ENCODE measurements at regions not wholly inside any gene's neighbourhood (a gene's known extent, or its start where the extent isn't known, plus 50 kb on each side); places are given as distances from the start of the nearest gene placed in this dataset.

- Histone ChIP-seq H4K20me1 (no peaks in the 10 kb centered on the region), H3K4me3 (no peak overlapping the region), H3K4me1 (peaks cover 0 to 57% (median 34%) of the 10 kb centered on the region in 10 experiments; a peak in 12 of 20 replicates), H3K9me3 (replicated peaks in 1 of 11) (peaks cover 0 to 13% (median 0%) of the 10 kb centered on the region in 11 experiments; a peak in 3 of 22 replicates), H3K4me2 (peak overlapping the region in 8 of 11 experiments; percentile 32 to 69 (median 52); a peak in 12 of 22 replicates), H3K27me3 (no peaks in the 10 kb centered on the region), H3K27ac (no peak overlapping the region), H3K36me3 (no peaks in the 10 kb centered on the region), H3K9ac (no peak overlapping the region)
- TF ChIP-seq Cebpa-rat (IDR thresholded peaks at IDR 0.05) = no peak
These were observed 515.1 kb downstream of the TLE4 start for GRCh38 chr9:80086822-80087345.

DNA sequence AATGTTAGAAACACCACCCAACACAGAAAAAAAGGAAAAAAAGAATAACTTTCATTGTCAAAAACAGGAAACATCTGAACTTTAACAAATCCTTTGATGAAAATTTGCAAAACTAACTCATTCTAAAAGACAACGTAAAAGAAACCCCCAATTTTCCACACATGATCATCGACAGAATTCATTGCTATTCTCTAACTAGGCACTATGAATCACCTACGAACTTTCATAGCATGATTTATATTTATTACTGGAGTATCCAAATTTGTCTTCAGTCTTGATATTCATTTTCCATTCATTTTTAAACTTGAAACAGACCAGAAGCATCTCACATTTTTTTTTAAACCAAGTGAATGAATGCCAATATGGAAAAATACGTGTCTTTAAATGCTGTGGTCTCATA is 514.6 kb downstream of the TLE4 start:
- no peak overlapping the region for H3K27ac ChIP-seq
- no peak for TF ChIP-seq Cebpa-rat (IDR thresholded peaks at IDR 0.05)
- H4K20me1 ChIP-seq = no peaks in the 10 kb centered on the region
- peaks cover under 1 to 18% (median 3%) of the 10 kb centered on the region in 11 experiments; a peak in 15 of 22 replicates for H3K9me3 ChIP-seq (replicated peaks in 1 of 11)
- H3K27me3 ChIP-seq = no peaks in the 10 kb centered on the region
- no peaks in the 10 kb centered on the region for H3K36me3 ChIP-seq
- H3K4me2 ChIP-seq = peak overlapping the region in 7 of 11 experiments; percentile 32 to 69 (median 55); a peak in 12 of 22 replicates
- H3K4me1 ChIP-seq = peaks cover 0 to 62% (median 36%) of the 10 kb centered on the region in 10 experiments; a peak in 12 of 20 replicates
- H3K9ac ChIP-seq = no peak overlapping the region
- H3K4me3 ChIP-seq = no peak overlapping the region

DNA sequence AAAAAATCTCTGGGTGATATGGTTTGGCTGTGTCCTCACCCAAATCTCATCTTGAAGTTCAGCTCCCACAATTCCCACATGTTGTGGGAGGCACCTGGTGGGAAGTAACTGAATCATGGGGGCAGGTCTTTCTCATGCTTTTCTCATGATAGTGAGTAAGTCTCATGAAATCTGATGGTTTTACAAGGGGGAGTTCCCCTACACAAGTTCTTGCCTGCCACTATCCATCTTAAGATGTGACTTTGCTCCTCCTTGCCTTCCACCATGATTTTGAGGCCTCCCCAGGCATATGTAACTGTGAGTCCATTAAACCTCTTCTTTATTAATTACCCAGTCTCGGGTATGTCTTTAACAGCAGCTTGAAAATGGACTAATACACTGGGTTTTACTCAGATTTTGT is 513.9 kb downstream of the TLE4 start:
- H3K4me1 ChIP-seq = peaks cover 0 to 61% (median 36%) of the 10 kb centered on the region in 10 experiments; a peak in 12 of 20 replicates
- H3K4me2 ChIP-seq = peak overlapping the region in 7 of 11 experiments; percentile 9 to 69 (median 55); a peak in 13 of 22 replicates
- H3K36me3 ChIP-seq = peaks cover 0 to 5% (median 0%) of the 10 kb centered on the region in 11 experiments; a peak in 1 of 22 replicates
- no peaks in the 10 kb centered on the region for H3K27me3 ChIP-seq
- no peak overlapping the region for H3K4me3 ChIP-seq
- TF ChIP-seq Cebpa-rat (IDR thresholded peaks at IDR 0.05) = no peak
- no peak overlapping the region for H3K27ac ChIP-seq
- peaks cover 8 to 26% (median 10%) of the 10 kb centered on the region in 11 experiments; a peak in 19 of 22 replicates for H3K9me3 ChIP-seq (replicated peaks in 1 of 11)
- H3K9ac ChIP-seq = no peak overlapping the region
- no peaks in the 10 kb centered on the region for H4K20me1 ChIP-seq

- Histone ChIP-seq H4K20me1 (no peaks in the 10 kb centered on the region), H3K4me3 (no peak overlapping the region; a peak in 1 of 20 replicates), H3K27ac (no peak overlapping the region), H3K36me3 (peaks cover 0 to 5% (median 0%) of the 10 kb centered on the region in 11 experiments; a peak in 1 of 22 replicates), H3K4me1 (peaks cover 0 to 46% (median 29%) of the 10 kb centered on the region in 10 experiments; a peak in 15 of 20 replicates), H3K27me3 (no peaks in the 10 kb centered on the region), H3K9ac (no peak overlapping the region; a peak in 1 of 22 replicates), H3K9me3 (replicated peaks in 1 of 11) (peaks cover 8 to 46% (median 21%) of the 10 kb centered on the region in 11 experiments; a peak in 19 of 22 replicates), H3K4me2 (peak overlapping the region in 6 of 11 experiments; percentile 1 to 68 (median 34); a peak in 8 of 22 replicates)
- TF ChIP-seq Cebpa-rat (IDR thresholded peaks at IDR 0.05) = no peak
These were observed 510.4 kb downstream of the TLE4 start for GRCh38 chr9:80082213-80082612.

- TF ChIP-seq Cebpa-rat (IDR thresholded peaks at IDR 0.05) = no peak
- peaks cover 5 to 33% (median 21%) of the 10 kb centered on the region in 10 experiments; a peak in 17 of 20 replicates for H3K4me1 ChIP-seq
- H3K4me2 ChIP-seq = no peak overlapping the region
- no peaks in the 10 kb centered on the region for H3K27me3 ChIP-seq
- H4K20me1 ChIP-seq = no peaks in the 10 kb centered on the region
- H3K27ac ChIP-seq = no peak overlapping the region
- H3K9me3 ChIP-seq (replicated peaks in 1 of 11) = peaks cover 8 to 44% (median 21%) of the 10 kb centered on the region in 11 experiments; a peak in 19 of 22 replicates
- H3K9ac ChIP-seq = no peak overlapping the region
- peaks cover 0 to 5% (median 0%) of the 10 kb centered on the region in 11 experiments; a peak in 1 of 22 replicates for H3K36me3 ChIP-seq
- H3K4me3 ChIP-seq = no peak overlapping the region
These were observed 507.1 kb downstream of the TLE4 start for GRCh38 chr9:80078826-80079225.

DNA sequence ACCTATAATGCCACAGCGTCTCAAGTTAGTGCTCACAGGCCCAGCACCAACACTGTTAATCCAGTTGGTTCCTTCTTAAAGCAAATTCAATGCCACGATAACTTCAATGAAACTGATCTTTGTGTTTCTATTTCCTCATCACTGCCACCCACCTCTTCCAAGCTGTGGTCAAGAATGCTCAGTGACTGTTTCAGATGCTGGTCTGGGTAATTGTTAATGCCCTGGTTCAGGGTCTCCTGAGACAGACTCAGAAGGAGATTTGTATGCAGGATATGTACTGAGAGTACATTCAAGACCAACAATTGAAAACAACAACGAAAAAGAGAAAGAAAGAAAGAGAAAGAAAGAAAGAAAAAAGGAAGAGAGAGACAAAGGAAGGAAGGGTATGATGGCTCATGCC is 505.3 kb downstream of the TLE4 start:
- no peak overlapping the region for H3K9ac ChIP-seq
- TF ChIP-seq Cebpa-rat (IDR thresholded peaks at IDR 0.05) = no peak
- peak overlapping the region in 10 of 11 experiments; percentile 15 to 64 (median 54); a peak in 18 of 22 replicates for H3K4me2 ChIP-seq
- H3K27ac ChIP-seq = peak overlapping the region in 3 of 11 experiments; percentile 1 to 26 (median 20); a peak in 3 of 22 replicates
- H3K36me3 ChIP-seq = peaks cover 0 to 5% (median 0%) of the 10 kb centered on the region in 11 experiments; a peak in 1 of 22 replicates
- peaks cover 8 to 34% (median 18%) of the 10 kb centered on the region in 11 experiments; a peak in 19 of 22 replicates for H3K9me3 ChIP-seq (replicated peaks in 1 of 11)
- H3K4me1 ChIP-seq = peaks cover 5 to 28% (median 17%) of the 10 kb centered on the region in 10 experiments; a peak in 17 of 20 replicates
- H3K4me3 ChIP-seq = no peak overlapping the region
- no peaks in the 10 kb centered on the region for H3K27me3 ChIP-seq
- no peaks in the 10 kb centered on the region for H4K20me1 ChIP-seq

DNA sequence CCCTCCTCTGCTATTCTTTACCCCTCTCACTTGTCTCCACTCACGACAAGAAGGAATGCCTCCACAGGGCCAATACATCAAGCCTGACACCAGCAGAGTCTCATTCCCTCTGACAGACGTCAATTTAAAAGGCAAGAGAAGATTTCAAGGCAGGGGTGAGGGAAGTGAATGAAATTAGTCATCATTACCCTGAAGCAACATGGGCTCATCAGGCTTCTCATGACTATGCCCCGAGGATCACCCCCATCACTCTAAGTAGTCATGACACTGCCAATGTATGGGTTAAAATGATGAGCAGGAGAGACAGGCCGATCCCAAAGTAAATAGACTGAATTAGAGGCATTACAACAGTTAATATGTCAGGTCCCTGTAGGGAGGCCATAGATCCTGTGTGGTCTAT is 504.4 kb downstream of the TLE4 start:
- Histone ChIP-seq H3K9ac (no peak overlapping the region), H3K9me3 (replicated peaks in 1 of 11) (peaks cover 5 to 25% (median 14%) of the 10 kb centered on the region in 11 experiments; a peak in 19 of 22 replicates), H3K27ac (no peak overlapping the region), H3K27me3 (no peaks in the 10 kb centered on the region), H3K4me2 (peak overlapping the region in 7 of 11 experiments; percentile 51 to 64 (median 58); a peak in 11 of 22 replicates), H3K4me1 (peaks cover 5 to 21% (median 15%) of the 10 kb centered on the region in 10 experiments; a peak in 17 of 20 replicates), H3K4me3 (no peak overlapping the region), H4K20me1 (no peaks in the 10 kb centered on the region), H3K36me3 (peaks cover 0 to 5% (median 0%) of the 10 kb centered on the region in 11 experiments; a peak in 1 of 22 replicates)
- no peak for TF ChIP-seq Cebpa-rat (IDR thresholded peaks at IDR 0.05)

DNA sequence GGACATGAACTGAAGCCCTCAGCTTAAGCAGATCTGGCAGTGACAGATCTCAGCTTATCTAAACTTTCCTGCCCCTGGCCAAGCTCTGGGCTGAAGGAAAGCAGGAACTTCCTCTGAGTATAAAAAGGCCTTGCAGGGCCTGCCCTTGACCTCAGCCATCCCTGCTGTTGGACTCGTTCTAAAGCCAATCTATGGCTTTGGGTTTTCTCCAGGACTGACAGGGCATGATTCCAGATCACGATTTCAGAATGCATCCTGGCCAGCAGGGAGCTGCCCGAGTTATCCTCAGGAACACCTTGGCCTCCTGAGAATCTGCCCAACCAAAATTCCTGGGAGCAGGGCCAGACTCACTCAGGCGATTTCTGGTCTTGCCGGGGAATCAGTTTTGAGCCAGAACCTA is 502.7 kb downstream of the TLE4 start:
- Histone ChIP-seq H3K4me2 (no peak overlapping the region), H3K4me1 (peaks cover 5 to 28% (median 19%) of the 10 kb centered on the region in 10 experiments; a peak in 17 of 20 replicates), H3K27ac (no peak overlapping the region), H3K4me3 (no peak overlapping the region), H3K36me3 (no peaks in the 10 kb centered on the region), H3K27me3 (no peaks in the 10 kb centered on the region), H3K9ac (no peak overlapping the region), H4K20me1 (no peaks in the 10 kb centered on the region), H3K9me3 (replicated peaks in 1 of 11) (peaks cover 0 to 9% (median 5%) of the 10 kb centered on the region in 11 experiments; a peak in 8 of 22 replicates)
- TF ChIP-seq Cebpa-rat (IDR thresholded peaks at IDR 0.05) = no peak

DNA sequence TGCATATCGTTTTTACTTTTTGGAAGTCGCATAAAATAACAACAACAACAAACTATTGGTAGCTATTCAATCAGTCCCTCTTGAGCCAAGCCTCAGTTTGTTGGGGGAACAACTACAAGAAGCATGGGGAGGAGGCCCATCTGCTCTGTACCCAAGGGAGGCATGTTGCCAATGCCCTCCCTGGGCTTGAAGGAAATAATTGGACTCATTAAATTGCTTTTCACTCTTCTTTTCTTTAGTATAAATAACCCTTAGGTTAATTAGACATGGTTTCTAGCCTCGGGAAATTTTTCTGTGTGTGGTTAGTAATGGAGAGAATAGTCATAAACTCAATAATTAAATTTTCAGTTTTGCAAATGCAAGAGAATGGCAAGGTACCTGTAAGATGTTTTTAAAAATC is 500.7 kb downstream of the TLE4 start:
- TF ChIP-seq Cebpa-rat (IDR thresholded peaks at IDR 0.05) = no peak
- Histone ChIP-seq H3K4me1 (peaks cover 5 to 21% (median 14%) of the 10 kb centered on the region in 10 experiments; a peak in 17 of 20 replicates), H3K9ac (no peak overlapping the region), H4K20me1 (no peaks in the 10 kb centered on the region), H3K27me3 (no peaks in the 10 kb centered on the region), H3K9me3 (replicated peaks in 1 of 11) (peaks cover 0 to 6% (median 0%) of the 10 kb centered on the region in 11 experiments; a peak in 2 of 22 replicates), H3K4me2 (no peak overlapping the region), H3K4me3 (no peak overlapping the region), H3K27ac (no peak overlapping the region), H3K36me3 (no peaks in the 10 kb centered on the region)

Data from BLaER1 treated with 17β-estradiol and CSF1 and Interleukin-3, amounts not matched to agents 10 nM and 100 nM (cell line).